Spleen (tissue), 7 donors: ENCODE measurements at regions not wholly inside any gene's neighbourhood (a gene's known extent, or its start where the extent isn't known, plus 50 kb on each side); places are given as distances from the start of the nearest gene placed in this dataset.

Source experiments
- CTCF ChIP-seq, 11 experiments: fragments of 200-600 bp in 7 of 11; fragments of 450-650 bp in 4 of 11; sonication (generic) in 4 of 11; IDR thresholded peaks in 8 of 11; conservative IDR thresholded peaks in 3 of 11; 1 replicate in 7 of 11; 2 replicates in 4 of 11; pipeline versions ENCODE4 v1.4.0 to v1.8.0; 2016 to 2021; ENCODE audit warnings: antibody characterized with exemption in 11 of 11, inconsistent platforms in 4 of 11, mild to moderate bottlenecking in 1 of 11
- POLR2A ChIP-seq, 3 donors: fragments of 450-650 bp; IDR thresholded peaks; one replicate each; pipeline ENCODE4 v1.5.1; 2017; ENCODE audit warnings: antibody characterized with exemption in 3 of 3, mild to moderate bottlenecking in 1 of 3
- donor health status: DM: no; HTN: no; CAD: no; lungs with moderate emphysema.
- donor health status: DM: no; HTN: no; CAD: no.
- donor health status: DM: no; HTN: no; CAD: no.

- TF ChIP-seq CTCF (IDR thresholded peaks at IDR 0.05 in 8 of 11, conservative IDR thresholded peaks at IDR 0.05 in 3 of 11) = no peak
- no peak for TF ChIP-seq POLR2A (IDR thresholded peaks at IDR 0.05)
Observed at GRCh38 chr13:65882810-65883209, 1347.3 kb downstream of the PCDH9 start.
